ENCODE measurements at regions not wholly inside any gene's neighbourhood (a gene's known extent, or its start where the extent isn't known, plus 50 kb on each side); places are given as distances from the start of the nearest gene placed in this dataset.

DNA sequence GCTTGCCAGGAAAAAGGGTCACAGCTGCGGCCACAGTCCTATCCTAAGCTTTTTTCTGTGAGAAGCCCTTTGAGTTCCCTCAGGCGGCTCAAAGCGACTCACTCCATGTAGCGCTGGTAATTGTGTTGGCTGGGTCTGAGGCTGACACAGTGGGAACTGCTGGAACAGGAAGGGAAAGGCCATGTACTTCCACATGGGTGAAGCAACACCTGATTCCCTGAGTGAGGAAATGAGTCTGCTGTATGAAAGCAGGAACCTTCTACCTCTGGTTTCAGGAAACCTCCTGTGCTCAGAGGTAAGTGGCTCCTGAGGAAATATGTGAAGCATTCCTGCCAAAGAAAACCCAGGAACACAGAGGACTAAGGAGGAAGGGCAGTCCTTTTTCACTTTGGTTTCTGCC is 734.6 kb upstream of the SORCS1 start:
- H3K23ac ChIP-seq (ENCODE audit: insufficient read length), result no peak overlapping the region
- no peak overlapping the region for H4K5ac ChIP-seq (ENCODE audit: insufficient read length, low read depth, low read length)
- 0 out of 2 replicates have a peak overlapping the region, but pooled peaks have one; percentile 14 for H3K27ac ChIP-seq (ENCODE audit: low read depth, low read length)
- no peaks in the 10 kb centered on the region for H3K36me3 ChIP-seq (ENCODE audit: control insufficient read depth in 2 of 4, insufficient read depth in 4 of 4, low read length in 3 of 4)
- no peaks in the 10 kb centered on the region for H3K79me2 ChIP-seq (ENCODE audit: control insufficient read depth in 1 of 2, insufficient read depth in 2 of 2, low read length in 2 of 2)
- H4K20me1 ChIP-seq (replicated peaks in 1 of 2; ENCODE audit: control insufficient read depth in 1 of 2, insufficient read depth in 2 of 2, low read length in 2 of 2), result no peaks in the 10 kb centered on the region
- no peak overlapping the region for H4K8ac ChIP-seq (ENCODE audit: extremely low read depth, insufficient read depth, low read length)
- no peaks in the 10 kb centered on the region for H3K23me2 ChIP-seq (ENCODE audit: low read depth, low read length)
- no peak overlapping the region for H3K4me3 ChIP-seq (ENCODE audit: extremely low read depth in 1 of 4, insufficient read depth in 2 of 4, low read depth in 3 of 4, low read length in 4 of 4)
- no peak overlapping the region for H2BK15ac ChIP-seq (ENCODE audit: low read length)
- no peaks in the 10 kb centered on the region for H3K9me3 ChIP-seq (ENCODE audit: insufficient read depth in 2 of 2, low read depth in 1 of 2, low read length in 1 of 2)
- H3K4me1 ChIP-seq (replicated peaks in 1 of 4; ENCODE audit: control insufficient read depth in 3 of 4, insufficient read depth in 4 of 4, low read length in 3 of 4), result peaks cover 0 to 10% (median 4%) of the 10 kb centered on the region in 4 experiments; a peak in 4 of 7 replicates
- ChIA-PET POLR2A (ENCODE audit: partially characterized antibody) (no interaction called here), CTCF (ENCODE audit: partially characterized antibody) (interaction anchor here (0.6 to 1.2 kb wide), 2 partner anchors 11 to 1291 kb away, joined by 4 read pairs; no protein-coding TSS in a partner anchor)
- DNase-seq (ENCODE audit: low read depth in 1 of 2, low spot score in 2 of 2) (no peak), FAIRE-seq (no peak)
- no peak overlapping the region; the same call in 1 of the 2 replicates for H3K18ac ChIP-seq (ENCODE audit: extremely low read depth, low read length)
- 0 out of 2 replicates have a peak overlapping the region, but pooled peaks have one; percentile 35 for H2BK12ac ChIP-seq (ENCODE audit: low read depth, low read length)
- H3K27me3 ChIP-seq (replicated peaks in 1 of 4; ENCODE audit: control insufficient read depth in 3 of 4, extremely low read depth in 1 of 4, insufficient read depth in 3 of 4, low read length in 3 of 4), result no peaks in the 10 kb centered on the region
- H3K9ac ChIP-seq (replicated peaks in 1 of 4; ENCODE audit: extremely low read depth in 1 of 4, low read depth in 3 of 4, low read length in 3 of 4), result no peak overlapping the region
- no peak overlapping the region; the same call in 1 of the 2 replicates for H2AK5ac ChIP-seq (ENCODE audit: low read depth, low read length)
- no peak overlapping the region for H2BK120ac ChIP-seq (replicated peaks; ENCODE audit: low read depth, low read length)
- no peak overlapping the region for H3K56ac ChIP-seq (replicated peaks; ENCODE audit: insufficient read length, low read depth, low read length)
- no peak overlapping the region for H2BK5ac ChIP-seq (ENCODE audit: low read depth, low read length)
- H3K79me1 ChIP-seq (ENCODE audit: low read depth, low read length), result no peaks in the 10 kb centered on the region
- H3K14ac ChIP-seq (ENCODE audit: insufficient read length), result no peak overlapping the region
- H3K4ac ChIP-seq (replicated peaks; ENCODE audit: insufficient read length, low read depth, low read length), result no peak overlapping the region
- 80% methylated on average over 4 of the region's 4 CpGs; no CpG with 5 or more reads in 1 of the 2 experiments for WGBS, 2 experiments (ENCODE audit: extremely low coverage in 1 of 2, insufficient coverage in 1 of 2, insufficient read length in 1 of 2, insufficient replicate concordance in 2 of 2, low coverage in 1 of 2, low lambda C conversion rate in 2 of 2, missing lambda C conversion rate in 1 of 2)
- no peak overlapping the region for H4K91ac ChIP-seq (replicated peaks; ENCODE audit: insufficient read length, low read length)
- no peak overlapping the region for H3K4me2 ChIP-seq (ENCODE audit: insufficient read depth in 1 of 2, low read depth in 2 of 2, low read length in 2 of 2)
- peak overlapping the region; percentile 57; the same call in 1 of the 2 replicates for H2AFZ ChIP-seq (ENCODE audit: low read length)
- H2BK20ac ChIP-seq (ENCODE audit: low read length), result peak overlapping the region; percentile 15; the same call in 1 of the 2 replicates
- TF ChIP-seq ZNF274 (IDR thresholded peaks at IDR 0.05; ENCODE audit: borderline replicate concordance, extremely low read depth, low read length) (no peak), CHD1 (IDR thresholded peaks at IDR 0.05; ENCODE audit: low read depth, low read length) (no peak), TCF12 (IDR thresholded peaks at IDR 0.05; ENCODE audit: low read depth, low read length) (no peak), SAP30 (IDR thresholded peaks at IDR 0.05; ENCODE audit: insufficient read depth, insufficient replicate concordance, low read length) (no peak), KDM1A (IDR thresholded peaks at IDR 0.05; ENCODE audit: borderline replicate concordance, low read length) (no peak), BCL11A (IDR thresholded peaks at IDR 0.05; ENCODE audit: low read depth in 2 of 2, low read length in 2 of 2) (no peak), EGR1 (IDR thresholded peaks at IDR 0.05; ENCODE audit: borderline replicate concordance, low read depth, low read length) (no peak), EZH2 (IDR thresholded peaks at IDR 0.05; ENCODE audit: low read depth, low read length, severe bottlenecking) (no peak), SIN3A (conservative IDR thresholded peaks at IDR 0.05 in 1 of 2, IDR thresholded peaks at IDR 0.05 in 1 of 2; ENCODE audit: low read depth in 1 of 2, low read length in 2 of 2) (no peak), TEAD4 (IDR thresholded peaks at IDR 0.05; ENCODE audit: low read depth, low read length) (no peak)
